Left renal pelvis (tissue), 4 donors: ENCODE measurements at regions not wholly inside any gene's neighbourhood (a gene's known extent, or its start where the extent isn't known, plus 50 kb on each side); places are given as distances from the start of the nearest gene placed in this dataset.
A peak's percentile ranks its signal among the peaks of the same experiment; 100 is the strongest.

Experiments used
- DNase-seq, 4 donors: peaks; one replicate each; pipeline ENCODE4 v3.0.0-alpha.2; 2013; ENCODE audit warnings: low read depth in 4 of 4, low spot score in 3 of 4

GRCh38 chr2:234771176-234771575 lies 180.6 kb upstream of the SH3BP4 start:
- no peak for DNase-seq

DNA sequence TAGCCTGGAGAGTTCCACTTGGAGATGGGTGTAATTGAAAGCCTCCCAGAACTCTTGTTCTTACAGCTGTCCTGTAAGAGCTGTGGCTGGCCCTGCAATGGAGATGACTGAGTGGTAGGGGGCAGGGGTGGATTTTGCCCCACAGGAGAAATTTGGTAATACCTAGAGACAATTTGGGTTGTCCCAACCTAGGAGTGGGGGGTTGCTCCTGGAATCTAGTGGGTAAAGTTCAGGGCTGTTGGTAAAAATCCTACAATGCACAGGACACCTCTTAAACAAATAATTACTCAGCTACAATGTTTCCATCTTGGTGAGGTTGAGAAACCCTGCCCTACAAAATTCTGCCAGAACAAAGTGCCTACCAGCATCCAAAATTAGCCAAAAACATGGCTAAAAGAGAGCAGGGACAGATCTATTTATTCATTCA lies 181.1 kb upstream of the SH3BP4 start:
- no peak for DNase-seq

- DNase-seq: no peak
Measured at GRCh38 chr2:234770031-234770506, 181.7 kb upstream of the SH3BP4 start.

DNA sequence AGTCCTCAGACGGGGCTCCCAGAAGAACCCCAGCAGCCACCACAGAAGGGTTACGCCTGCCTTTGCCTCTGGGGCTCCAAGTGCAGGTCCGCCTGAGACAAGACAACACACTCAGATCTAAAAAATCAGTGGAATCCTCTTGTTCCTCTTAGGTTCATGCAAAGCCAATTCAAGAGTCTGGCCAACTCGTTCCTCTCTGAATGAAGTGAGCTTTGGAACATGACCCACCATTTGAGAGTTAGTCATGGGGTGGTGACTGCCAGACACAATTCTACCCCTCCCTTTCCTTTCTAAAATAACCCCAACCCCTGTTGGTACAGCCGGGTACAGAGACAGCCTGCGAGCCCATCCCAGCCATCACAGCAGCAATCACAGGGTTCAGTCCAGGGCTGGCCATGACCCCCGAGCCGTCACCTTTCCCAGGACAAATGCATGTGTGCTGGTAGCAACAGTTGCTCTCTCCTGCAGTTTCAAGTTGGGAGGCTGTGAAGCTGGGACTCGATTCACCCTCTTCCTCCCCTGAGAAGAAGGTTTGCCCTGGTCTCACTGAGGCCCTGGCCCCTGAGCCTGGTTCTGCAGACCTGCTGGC lies 183.1 kb upstream of the SH3BP4 start:
- no peak for DNase-seq

DNA sequence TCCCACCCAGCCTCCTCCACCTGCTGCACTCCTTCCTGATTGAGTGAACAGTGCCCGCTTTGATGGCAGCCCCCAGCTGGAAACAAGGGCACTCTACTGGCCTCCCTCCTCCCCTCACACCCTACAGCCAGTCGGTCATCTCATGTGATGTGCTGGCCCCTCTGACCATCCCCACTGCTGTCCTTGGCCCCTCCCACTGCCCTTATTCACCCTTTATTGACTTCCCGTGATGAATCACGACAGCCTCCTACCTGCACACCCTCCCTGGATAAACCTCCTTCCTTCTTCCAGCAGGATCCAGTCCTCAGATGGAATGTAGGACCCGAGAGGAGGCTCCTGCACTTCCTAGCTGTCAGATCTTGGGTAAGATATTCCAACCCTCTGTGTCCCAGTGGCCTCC lies 186.5 kb upstream of the SH3BP4 start:
- no peak for DNase-seq

DNA sequence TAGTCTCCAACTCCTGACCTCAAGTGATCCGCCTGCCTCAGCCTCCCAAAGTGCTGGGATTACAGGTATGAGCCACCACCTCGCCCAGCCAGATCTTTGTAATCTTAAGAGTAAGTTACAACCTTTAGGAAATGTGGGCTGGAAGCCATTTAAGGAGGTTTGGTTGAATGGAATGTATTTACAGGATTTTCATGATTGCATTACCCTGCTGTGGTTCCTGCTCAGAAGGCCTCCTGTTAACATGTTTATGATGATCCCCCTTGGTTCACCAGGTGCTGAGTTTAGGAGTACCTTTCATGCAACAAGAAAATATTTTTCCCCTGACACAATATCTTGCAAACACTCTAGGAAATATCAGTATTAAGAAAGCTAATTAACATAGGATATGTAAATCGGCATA lies 187.4 kb upstream of the SH3BP4 start:
- DNase-seq: no peak

- no peak for DNase-seq
Measured at GRCh38 chr2:234763002-234763873, 188.6 kb upstream of the SH3BP4 start.

GRCh38 chr2:234761910-234762309 lies 189.9 kb upstream of the SH3BP4 start:
- no peak for DNase-seq

DNA sequence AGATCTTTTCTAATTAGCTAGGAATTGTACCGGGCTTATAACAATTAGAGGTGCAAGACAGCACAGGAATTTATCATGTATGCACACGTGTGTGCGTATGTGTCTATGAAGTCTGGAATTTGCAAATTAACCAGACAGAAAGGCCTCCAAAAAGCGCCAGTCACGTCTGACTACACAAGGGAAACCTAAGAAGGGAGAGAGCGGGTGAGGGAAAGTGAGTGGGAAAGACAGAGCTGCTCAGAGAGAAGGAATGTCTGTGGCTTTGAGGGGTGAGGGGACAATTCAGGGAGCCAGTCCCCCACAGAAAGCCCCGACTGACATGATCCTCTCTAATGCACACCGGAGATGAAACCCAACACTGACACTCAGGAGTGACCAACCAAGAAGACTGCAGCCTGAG lies 197.7 kb upstream of the SH3BP4 start:
- DNase-seq: peak in 1 of 4 donors; percentile 68

DNA sequence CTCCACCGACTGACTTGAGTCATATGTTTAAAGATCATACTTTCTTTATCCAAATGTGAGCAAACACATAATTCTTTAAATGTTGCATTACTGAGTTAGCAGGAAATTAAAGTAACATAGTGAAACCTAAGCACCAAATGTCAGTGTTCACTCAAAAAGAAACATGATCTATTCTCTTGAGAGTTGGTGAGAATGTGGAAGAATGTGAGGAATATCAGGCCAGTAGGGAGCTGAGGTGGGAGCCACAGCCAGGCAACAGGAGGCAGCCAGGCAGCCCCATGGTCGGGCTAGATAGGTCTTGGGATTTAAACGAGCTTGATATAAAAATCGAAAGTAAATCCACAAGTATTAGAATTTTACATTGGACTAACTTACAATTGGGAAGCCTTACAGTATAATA lies 198.1 kb upstream of the SH3BP4 start:
- DNase-seq: no peak

GRCh38 chr2:234752966-234753365 lies 198.9 kb upstream of the SH3BP4 start:
- no peak for DNase-seq

GRCh38 chr2:234751275-234751973 lies 200.4 kb upstream of the SH3BP4 start:
- no peak for DNase-seq

DNA sequence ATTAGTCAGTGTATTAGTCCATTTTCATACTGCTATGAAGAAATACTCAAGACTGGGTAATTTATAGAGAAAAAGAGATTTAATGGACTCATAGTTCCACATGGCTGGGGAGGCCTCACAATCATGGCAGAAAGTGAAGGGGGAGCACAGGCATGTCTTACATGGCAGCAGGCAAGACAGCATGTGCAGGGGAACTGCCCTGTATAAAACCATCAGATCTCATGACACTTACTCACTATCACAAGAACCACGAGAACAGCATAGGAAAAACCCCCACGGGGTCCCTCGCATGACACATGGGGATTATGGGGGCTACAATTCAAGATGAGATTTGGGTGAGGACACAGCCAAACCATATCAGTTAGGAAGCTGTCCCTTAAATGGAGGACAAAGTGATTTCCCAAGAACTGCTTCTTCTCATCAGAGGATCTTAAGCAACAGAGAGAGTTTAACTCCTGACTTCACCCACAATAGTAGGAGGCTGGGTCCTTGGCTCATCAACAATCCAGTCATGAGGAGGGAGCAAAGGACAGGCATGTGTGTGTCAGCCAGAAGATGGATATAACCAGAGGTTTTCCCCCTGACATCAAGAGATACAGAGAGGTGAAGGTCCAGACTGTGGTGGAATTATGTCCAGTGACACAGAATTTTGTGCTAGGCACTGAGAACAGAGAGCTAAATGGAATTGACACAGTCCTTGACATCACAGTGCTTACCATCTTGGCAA lies 203.8 kb upstream of the SH3BP4 start:
- DNase-seq: no peak

DNA sequence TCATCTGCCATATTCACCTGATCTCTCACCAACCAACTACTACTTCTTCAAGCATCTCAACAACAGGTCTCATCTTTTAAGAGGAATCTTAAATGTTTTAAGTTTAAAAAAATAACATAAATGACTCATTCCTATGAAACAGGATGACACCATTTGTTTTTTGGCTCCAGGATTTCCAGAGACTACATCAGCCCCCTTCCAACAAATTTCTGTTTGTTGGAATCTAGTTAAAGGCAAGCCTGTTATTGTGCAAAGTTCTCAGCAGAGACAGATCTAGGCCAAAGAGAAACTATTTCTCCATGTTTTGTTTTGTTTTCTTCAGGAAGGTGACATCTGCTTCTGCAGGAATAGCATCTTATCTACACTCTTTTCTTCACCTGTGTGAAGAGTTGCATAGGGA lies 204.8 kb upstream of the SH3BP4 start:
- DNase-seq: no peak

DNA sequence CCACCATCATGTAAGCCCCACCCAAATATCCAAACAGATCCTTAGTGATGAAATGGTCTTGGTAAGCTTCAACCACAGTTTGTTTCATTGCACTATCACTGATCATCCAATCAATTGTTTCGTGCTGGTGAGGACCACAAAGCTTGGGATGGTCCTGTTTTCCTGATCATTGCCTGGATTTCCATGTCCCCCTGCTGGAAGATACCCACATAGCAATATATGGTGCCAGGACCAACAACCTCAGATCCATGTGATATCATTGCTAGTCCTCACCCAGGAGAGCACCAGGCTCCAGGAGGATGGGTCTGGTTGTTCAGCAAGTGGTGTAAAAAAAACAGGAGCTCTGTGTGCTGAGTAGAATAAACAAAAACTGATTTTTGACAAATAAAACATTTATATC lies 206.5 kb upstream of the SH3BP4 start:
- no peak for DNase-seq

- DNase-seq: no peak
Measured at GRCh38 chr2:234741976-234742375, 209.8 kb upstream of the SH3BP4 start.

DNA sequence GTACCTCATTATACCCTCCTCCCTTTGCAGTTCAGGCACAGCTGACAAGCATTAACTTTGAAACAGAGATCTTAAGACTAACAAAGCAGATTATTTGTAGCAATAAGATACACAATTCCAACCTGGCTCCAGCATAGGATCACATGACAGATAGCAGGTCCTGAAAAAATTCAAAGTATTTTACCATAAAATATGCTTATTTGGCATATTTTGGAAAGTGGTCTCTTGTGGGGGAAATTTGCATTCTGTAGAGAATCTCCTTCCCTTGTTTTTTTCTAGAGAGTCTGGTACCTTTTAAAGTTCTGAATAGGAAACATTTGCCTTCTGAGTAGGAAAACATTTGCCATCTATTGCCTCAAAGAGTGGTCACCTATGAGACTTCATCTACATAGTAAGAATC lies 212.8 kb upstream of the SH3BP4 start:
- no peak for DNase-seq

- DNase-seq: no peak
Measured at GRCh38 chr2:234735829-234736228, 216.0 kb upstream of the SH3BP4 start.

GRCh38 chr2:234733795-234734600 lies 217.8 kb upstream of the SH3BP4 start:
- DNase-seq: no peak

DNA sequence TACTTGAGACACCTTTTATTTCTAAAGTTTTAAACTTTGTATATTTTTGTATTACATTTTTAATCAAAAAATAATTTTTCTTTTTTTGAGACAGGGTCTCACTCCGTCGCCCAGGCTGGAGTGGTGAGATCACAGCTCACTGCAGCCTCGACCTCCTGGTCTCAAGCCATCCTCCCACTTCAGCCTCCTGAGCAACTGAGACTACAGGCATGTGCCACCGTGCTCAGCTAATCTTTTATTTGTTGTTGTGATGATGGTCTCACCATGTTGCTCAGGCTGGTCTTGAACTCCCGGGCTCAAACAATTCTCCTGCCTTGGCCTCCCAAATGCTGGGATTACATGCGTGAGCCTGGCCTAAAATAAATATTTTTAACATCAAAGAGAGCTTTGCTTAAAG lies 218.7 kb upstream of the SH3BP4 start:
- no peak for DNase-seq
